Colon (tissue), 2 donors: ENCODE measurements at regions not wholly inside any gene's neighbourhood (a gene's known extent, or its start where the extent isn't known, plus 50 kb on each side); places are given as distances from the start of the nearest gene placed in this dataset.
"Not testable (repeated sequence)": the region's sequence is repeated elsewhere in the genome, so short reads cannot be mapped to it uniquely, and the experiment has no call there.

Experiments
- FAIRE-seq: peaks from 2 replicates; lab custom pipeline; 2012; peaks lifted over from hg19 to GRCh38; lab: Jason Lieb, UNC
- donor health status: control.
- donor health status: control.

- no peak for FAIRE-seq
These were observed 204.5 kb downstream of the RAB38 start for GRCh38 chr11:87970762-87971161.

GRCh38 chr11:87967459-87967858 is 207.8 kb downstream of the RAB38 start:
- FAIRE-seq, result no peak

- FAIRE-seq, result no peak
These were observed 208.5 kb downstream of the RAB38 start for GRCh38 chr11:87966694-87967093.

GRCh38 chr11:87966216-87966615 is 209.0 kb downstream of the RAB38 start:
- FAIRE-seq, result no peak

- no peak for FAIRE-seq
These were observed 213.6 kb downstream of the RAB38 start for GRCh38 chr11:87961606-87962005.

- FAIRE-seq, result no peak
These were observed 217.3 kb downstream of the RAB38 start for GRCh38 chr11:87957961-87958360.

GRCh38 chr11:87954476-87954875 is 220.8 kb downstream of the RAB38 start:
- no peak for FAIRE-seq

- no peak for FAIRE-seq
These were observed 232.5 kb downstream of the RAB38 start for GRCh38 chr11:87942786-87943185.

GRCh38 chr11:87934182-87934581 is 241.1 kb downstream of the RAB38 start:
- no peak for FAIRE-seq

GRCh38 chr11:87926250-87926970 is 248.8 kb downstream of the RAB38 start:
- FAIRE-seq, result no peak

GRCh38 chr11:87924125-87924524 is 251.1 kb downstream of the RAB38 start:
- no peak for FAIRE-seq

GRCh38 chr11:87917111-87917510 is 258.1 kb downstream of the RAB38 start:
- FAIRE-seq, result no peak

GRCh38 chr11:87909178-87909577 is 266.1 kb downstream of the RAB38 start:
- no peak for FAIRE-seq

- no peak for FAIRE-seq
These were observed 267.2 kb downstream of the RAB38 start for GRCh38 chr11:87908086-87908485.

GRCh38 chr11:87903345-87903744 is 271.9 kb downstream of the RAB38 start:
- FAIRE-seq, result peak; percentile 49

GRCh38 chr11:87901341-87901740 is 273.9 kb downstream of the RAB38 start:
- FAIRE-seq, result no peak

GRCh38 chr11:87897921-87898320 is 277.3 kb downstream of the RAB38 start:
- no peak for FAIRE-seq

GRCh38 chr11:87897071-87897470 is 278.2 kb downstream of the RAB38 start:
- no peak for FAIRE-seq

GRCh38 chr11:87894961-87895360 is 280.3 kb downstream of the RAB38 start:
- FAIRE-seq, result no peak

- FAIRE-seq, result no peak
These were observed 283.0 kb downstream of the RAB38 start for GRCh38 chr11:87892291-87892690.

- no peak for FAIRE-seq
These were observed 286.1 kb downstream of the RAB38 start for GRCh38 chr11:87889126-87889525.

- not testable (repeated sequence) for FAIRE-seq
These were observed 290.2 kb downstream of the RAB38 start for GRCh38 chr11:87885084-87885483.

- FAIRE-seq, result no peak
These were observed 296.1 kb downstream of the RAB38 start for GRCh38 chr11:87879118-87879517.

- FAIRE-seq, result no peak
These were observed 296.8 kb downstream of the RAB38 start for GRCh38 chr11:87878373-87878825.
